Islet of Langerhans (tissue), 1 donor: ENCODE measurements at regions not wholly inside any gene's neighbourhood (a gene's known extent, or its start where the extent isn't known, plus 50 kb on each side); places are given as distances from the start of the nearest gene placed in this dataset.
"Not testable (repeated sequence)": the region's sequence is repeated elsewhere in the genome, so short reads cannot be mapped to it uniquely, and the experiment has no call there.

Experiments
- FAIRE-seq: peaks from one replicate; lab custom pipeline; 2011; peaks lifted over from hg19 to GRCh38; lab: Jason Lieb, UNC

GRCh38 chr3:35422101-35422500 lies 217.2 kb upstream of the ARPP21 start:
- no peak for FAIRE-seq

- FAIRE-seq: no peak
These were observed 216.3 kb upstream of the ARPP21 start for GRCh38 chr3:35422836-35423601.

- FAIRE-seq: no peak
These were observed 212.9 kb upstream of the ARPP21 start for GRCh38 chr3:35426366-35426958.

GRCh38 chr3:35437381-35437780 lies 201.9 kb upstream of the ARPP21 start:
- no peak for FAIRE-seq

- no peak for FAIRE-seq
These were observed 201.2 kb upstream of the ARPP21 start for GRCh38 chr3:35438101-35438500.

GRCh38 chr3:35439663-35440062 lies 199.7 kb upstream of the ARPP21 start:
- no peak for FAIRE-seq

GRCh38 chr3:35440826-35441225 lies 198.5 kb upstream of the ARPP21 start:
- FAIRE-seq: no peak

GRCh38 chr3:35446896-35447295 lies 192.4 kb upstream of the ARPP21 start:
- FAIRE-seq: no peak

GRCh38 chr3:35448121-35448520 lies 191.2 kb upstream of the ARPP21 start:
- FAIRE-seq: no peak

GRCh38 chr3:35448681-35449080 lies 190.6 kb upstream of the ARPP21 start:
- no peak for FAIRE-seq

GRCh38 chr3:35454819-35455218 lies 184.5 kb upstream of the ARPP21 start:
- not testable (repeated sequence) for FAIRE-seq

- FAIRE-seq: no peak
These were observed 165.4 kb upstream of the ARPP21 start for GRCh38 chr3:35473956-35474355.

- FAIRE-seq: not testable (repeated sequence)
These were observed 156.8 kb upstream of the ARPP21 start for GRCh38 chr3:35482566-35482965.

- FAIRE-seq: no peak
These were observed 156.2 kb upstream of the ARPP21 start for GRCh38 chr3:35483131-35483530.

GRCh38 chr3:35484929-35485530 lies 154.3 kb upstream of the ARPP21 start:
- FAIRE-seq: no peak

GRCh38 chr3:35486295-35486694 lies 153.0 kb upstream of the ARPP21 start:
- FAIRE-seq: no peak

- FAIRE-seq: no peak
These were observed 151.9 kb upstream of the ARPP21 start for GRCh38 chr3:35487376-35487775.

GRCh38 chr3:35488526-35488925 lies 150.8 kb upstream of the ARPP21 start:
- FAIRE-seq: no peak

GRCh38 chr3:35492841-35493240 lies 146.5 kb upstream of the ARPP21 start:
- FAIRE-seq: no peak

GRCh38 chr3:35498506-35499210 lies 140.7 kb upstream of the ARPP21 start:
- FAIRE-seq: no peak

- no peak for FAIRE-seq
These were observed 138.5 kb upstream of the ARPP21 start for GRCh38 chr3:35500641-35501350.

- no peak for FAIRE-seq
These were observed 136.6 kb upstream of the ARPP21 start for GRCh38 chr3:35502699-35503098.
